Heart left ventricle (tissue), 13 donors: ENCODE measurements at regions not wholly inside any gene's neighbourhood (a gene's known extent, or its start where the extent isn't known, plus 50 kb on each side); places are given as distances from the start of the nearest gene placed in this dataset.

ENCODE experiments used
- CTCF ChIP-seq, 12 donors: fragments of 200-600 bp; sonication (generic) in 4 of 12; IDR thresholded peaks; one replicate each; pipeline versions ENCODE4 v1.5.0 to v1.8.0; 2018 to 2022; ENCODE audit warnings: antibody characterized with exemption in 12 of 12, mild to moderate bottlenecking in 5 of 12
- POLR2A ChIP-seq, 2 donors: fragments of 450-650 bp; IDR thresholded peaks; one replicate each; pipeline ENCODE4 v1.6.1; 2017; ENCODE audit warnings: antibody characterized with exemption in 2 of 2, mild to moderate bottlenecking in 2 of 2, moderate library complexity in 2 of 2
- donor health status: ischemic (EF 13 %, LVEDD 7.1; RV severe dilation, severe dysfunction).
- donor health status: DM: no; HTN: yes; CAD: no.
- donor health status: DM: no; HTN: no; CAD: no.
- donor health status: ischemic (EF 25% LVEDD 6.9; RV normal size, moderate dysfunction).
- donor health status: ischemic (EF 25% LVEDD 5.7; RV mildly dilated, moderate dysfunction).
- donor health status: ischemic (EF 35%, LVEDD 5.7; RV mildly dilated, moderate dysfunction).
- donor health status: nonischemic (EF 11% LVEDD 7.7; RV severe dilation, severe dysfunction).
- donor health status: DM: yes; HTN: yes; CAD: no.
- donor health status: PGD.
- donor health status: ischemic (EF 29% LVEDD 5.4; RV normal size, mild dysfunction).
- donor health status: nonischemic (EF 23%, LVEDD 6.1; RV moderate dilation, normal function).

GRCh38 chr9:84538879-84539278 lies 130.7 kb upstream of the NTRK2 start:
- TF ChIP-seq CTCF (IDR thresholded peaks at IDR 0.05) (no peak), POLR2A (IDR thresholded peaks at IDR 0.05) (no peak)
